K562 (cell line): ENCODE measurements at regions not wholly inside any gene's neighbourhood (a gene's known extent, or its start where the extent isn't known, plus 50 kb on each side); places are given as distances from the start of the nearest gene placed in this dataset.

ENCODE experiments used
- CHD2 ChIP-seq: IDR thresholded peaks from 2 replicates; pipeline ENCODE4 v1.6.1; 2011; ENCODE audit warnings: low read depth, low read length
- ELF1 ChIP-seq: fragments of 200-800 bp; sonication (Bioruptor generic); IDR thresholded peaks from 2 replicates; pipeline ENCODE4 v1.6.1; 2016; ENCODE audit warnings: missing genetic modification characterization, missing compliant biosample characterization
- EP300 ChIP-seq: IDR thresholded peaks from 2 replicates; pipeline ENCODE4 v1.6.1; 2012; ENCODE audit warnings: low read length, improper control_type of control experiment
- TAF1 ChIP-seq: IDR thresholded peaks from 2 replicates; pipeline ENCODE4 v1.6.1; 2011; ENCODE audit warnings: mild to moderate bottlenecking, low read length, moderate library complexity; ENCODE audit not compliant: insufficient read depth, control insufficient read depth, severe bottlenecking; ENCODE audit errors: extremely low read depth
- ZNF232 ChIP-seq: sonication (generic); formaldehyde crosslinking; IDR thresholded peaks from 2 replicates; pipeline ENCODE4 v1.8.0; 2022; ENCODE audit warnings: mild to moderate bottlenecking, missing genetic modification reagents
- TF ChIP-seq, protein P1 (sequence below), 3 experiments: IDR thresholded peaks in 2 of 3; conservative IDR thresholded peaks in 1 of 3; 2 replicates each; pipeline ENCODE4 v1.5.1; 2011 to 2012; ENCODE audit warnings: low read length in 3 of 3, mild to moderate bottlenecking in 3 of 3, control low read depth in 2 of 3, improper control_type of control experiment in 1 of 3, inconsistent platforms in 1 of 3, low read depth in 1 of 3, mixed read lengths in 1 of 3, moderate library complexity in 1 of 3; ENCODE audit not compliant: insufficient read depth in 2 of 3
- TF ChIP-seq, protein P2 (sequence below): fragments of 450-650 bp; formaldehyde crosslinking; IDR thresholded peaks from 2 replicates; pipeline ENCODE4 v1.4.0; 2020; ENCODE audit warnings: mild to moderate bottlenecking, moderate library complexity

DNA sequence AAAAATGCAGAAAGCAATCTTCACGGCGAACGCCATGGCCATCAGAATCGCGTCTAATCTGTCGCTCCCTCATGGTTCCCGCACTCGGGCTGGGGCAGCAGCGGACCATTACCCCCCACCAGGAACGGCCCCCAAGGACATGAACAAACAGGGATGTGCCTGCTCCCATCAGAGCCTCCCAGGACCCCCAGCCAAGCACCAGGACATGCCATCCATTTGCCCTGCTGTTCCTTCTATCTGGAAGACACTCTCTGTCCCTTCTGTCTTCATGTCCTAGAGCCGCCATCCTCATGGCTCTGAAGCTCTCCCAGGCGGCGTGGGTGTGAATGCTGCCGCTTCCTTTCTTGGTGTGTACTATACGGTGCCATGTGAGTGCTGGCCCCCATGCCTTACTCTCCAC lies 371.8 kb downstream of the BCL11B start:
- no peak for TF ChIP-seq TAF1
- no peak for TF ChIP-seq EP300
- TF ChIP-seq, protein P1, sequence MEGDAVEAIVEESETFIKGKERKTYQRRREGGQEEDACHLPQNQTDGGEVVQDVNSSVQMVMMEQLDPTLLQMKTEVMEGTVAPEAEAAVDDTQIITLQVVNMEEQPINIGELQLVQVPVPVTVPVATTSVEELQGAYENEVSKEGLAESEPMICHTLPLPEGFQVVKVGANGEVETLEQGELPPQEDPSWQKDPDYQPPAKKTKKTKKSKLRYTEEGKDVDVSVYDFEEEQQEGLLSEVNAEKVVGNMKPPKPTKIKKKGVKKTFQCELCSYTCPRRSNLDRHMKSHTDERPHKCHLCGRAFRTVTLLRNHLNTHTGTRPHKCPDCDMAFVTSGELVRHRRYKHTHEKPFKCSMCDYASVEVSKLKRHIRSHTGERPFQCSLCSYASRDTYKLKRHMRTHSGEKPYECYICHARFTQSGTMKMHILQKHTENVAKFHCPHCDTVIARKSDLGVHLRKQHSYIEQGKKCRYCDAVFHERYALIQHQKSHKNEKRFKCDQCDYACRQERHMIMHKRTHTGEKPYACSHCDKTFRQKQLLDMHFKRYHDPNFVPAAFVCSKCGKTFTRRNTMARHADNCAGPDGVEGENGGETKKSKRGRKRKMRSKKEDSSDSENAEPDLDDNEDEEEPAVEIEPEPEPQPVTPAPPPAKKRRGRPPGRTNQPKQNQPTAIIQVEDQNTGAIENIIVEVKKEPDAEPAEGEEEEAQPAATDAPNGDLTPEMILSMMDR (IDR thresholded peaks at IDR 0.05 in 2 of 3, conservative IDR thresholded peaks at IDR 0.05 in 1 of 3; ENCODE audit: insufficient read depth in 2 of 3, low read depth in 1 of 3, low read length in 3 of 3) = no peak
- TF ChIP-seq ZNF232 = no peak
- TF ChIP-seq CHD2 = no peak
- no peak for TF ChIP-seq ELF1 (tag)
- TF ChIP-seq, protein P2, sequence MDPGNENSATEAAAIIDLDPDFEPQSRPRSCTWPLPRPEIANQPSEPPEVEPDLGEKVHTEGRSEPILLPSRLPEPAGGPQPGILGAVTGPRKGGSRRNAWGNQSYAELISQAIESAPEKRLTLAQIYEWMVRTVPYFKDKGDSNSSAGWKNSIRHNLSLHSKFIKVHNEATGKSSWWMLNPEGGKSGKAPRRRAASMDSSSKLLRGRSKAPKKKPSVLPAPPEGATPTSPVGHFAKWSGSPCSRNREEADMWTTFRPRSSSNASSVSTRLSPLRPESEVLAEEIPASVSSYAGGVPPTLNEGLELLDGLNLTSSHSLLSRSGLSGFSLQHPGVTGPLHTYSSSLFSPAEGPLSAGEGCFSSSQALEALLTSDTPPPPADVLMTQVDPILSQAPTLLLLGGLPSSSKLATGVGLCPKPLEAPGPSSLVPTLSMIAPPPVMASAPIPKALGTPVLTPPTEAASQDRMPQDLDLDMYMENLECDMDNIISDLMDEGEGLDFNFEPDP = no peak
